Endodermal cell (in vitro differentiated cells): ENCODE measurements at regions not wholly inside any gene's neighbourhood (a gene's known extent, or its start where the extent isn't known, plus 50 kb on each side); places are given as distances from the start of the nearest gene placed in this dataset.

ENCODE experiments used
- DNase-seq: peaks from one replicate; pipeline ENCODE4 v3.0.0-alpha.2; 2017
- H3K27ac ChIP-seq: 2 replicates; pipeline ENCODE4 v1.5.1; 2013; ENCODE audit warnings: mild to moderate bottlenecking, low read depth, low read length, moderate library complexity
- H3K27me3 ChIP-seq: 2 replicates; pipeline ENCODE4 v1.6.1; 2013; ENCODE audit warnings: mild to moderate bottlenecking, low read length, moderate library complexity; ENCODE audit not compliant: insufficient read depth, control insufficient read depth, poor library complexity, severe bottlenecking
- H3K36me3 ChIP-seq: 2 replicates; pipeline ENCODE4 v1.7.0; 2013; ENCODE audit warnings: mild to moderate bottlenecking, low read length, moderate library complexity; ENCODE audit not compliant: control insufficient read depth, insufficient read depth
- H3K4me1 ChIP-seq: one replicate; pipeline ENCODE4 v1.7.0; 2013; ENCODE audit warnings: low read length; ENCODE audit not compliant: control insufficient read depth, insufficient read depth
- H3K4me3 ChIP-seq: 2 replicates; pipeline ENCODE4 v1.5.1; 2013; ENCODE audit warnings: mild to moderate bottlenecking, low read length, moderate library complexity
- H3K9ac ChIP-seq: 2 replicates; pipeline ENCODE4 v1.6.1; 2013; ENCODE audit warnings: mild to moderate bottlenecking, low read length, moderate library complexity; ENCODE audit not compliant: poor library complexity, severe bottlenecking; ENCODE audit errors: extremely low read depth
- H3K9me3 ChIP-seq: 2 replicates; pipeline ENCODE4 v1.6.1; 2013; ENCODE audit warnings: mild to moderate bottlenecking, low read length, moderate library complexity; ENCODE audit not compliant: control insufficient read depth
- H3K27ac Mint-ChIP-seq: 2 replicates; pipeline ENCODE4 v1.8.0; 2020; ENCODE audit warnings: mixed read lengths
- H3K27me3 Mint-ChIP-seq: 2 replicates; pipeline ENCODE4 v1.8.0; 2021; ENCODE audit warnings: mild to moderate bottlenecking, mixed read lengths; ENCODE audit not compliant: insufficient read depth
- H3K36me3 Mint-ChIP-seq: 2 replicates; pipeline ENCODE4 v1.8.0; 2020; ENCODE audit warnings: low read depth, mixed read lengths
- H3K4me1 Mint-ChIP-seq: 2 replicates; pipeline ENCODE4 v1.8.0; 2020; ENCODE audit warnings: mixed read lengths
- H3K4me3 Mint-ChIP-seq: 2 replicates; pipeline ENCODE4 v1.8.0; 2020; ENCODE audit warnings: mild to moderate bottlenecking, moderate library complexity, mixed read lengths
- H3K9me3 Mint-ChIP-seq: 2 replicates; pipeline ENCODE4 v1.8.0; 2020; ENCODE audit warnings: mild to moderate bottlenecking, mixed read lengths
- WGBS, 2 experiments: methylation state at CpG; one replicate each; pipeline versions ENCODE4 v1.1.5 to v1.1.7; 2013; ENCODE audit warnings: missing lambda C conversion rate in 2 of 2, mixed read lengths in 1 of 2; ENCODE audit not compliant: insufficient coverage in 1 of 2, insufficient read length in 1 of 2; 5-methylcytosine and 5-hydroxymethylcytosine counted together
- TF ChIP-seq, protein P1 (sequence below): fragments of 200-600 bp; sonication (generic); conservative IDR thresholded peaks from 2 replicates; pipeline ENCODE4 v1.5.0; 2021; ENCODE audit warnings: antibody characterized with exemption, mild to moderate bottlenecking

- DNase-seq, result no peak
- WGBS, 2 experiments, result 94 to 98% methylated on average over 4 to 6 of the region's 6 CpGs
- H3K27me3 ChIP-seq, result no peaks in the 10 kb centered on the region
- H3K27me3 Mint-ChIP-seq, result peaks cover 10% of the 10 kb centered on the region
- H3K27ac ChIP-seq, result no peak overlapping the region
- H3K9me3 Mint-ChIP-seq, result no peaks in the 10 kb centered on the region
- H3K36me3 Mint-ChIP-seq, result no peaks in the 10 kb centered on the region
- no peaks in the 10 kb centered on the region for H3K9me3 ChIP-seq
- no peaks in the 10 kb centered on the region for H3K36me3 ChIP-seq
- TF ChIP-seq, protein P1, sequence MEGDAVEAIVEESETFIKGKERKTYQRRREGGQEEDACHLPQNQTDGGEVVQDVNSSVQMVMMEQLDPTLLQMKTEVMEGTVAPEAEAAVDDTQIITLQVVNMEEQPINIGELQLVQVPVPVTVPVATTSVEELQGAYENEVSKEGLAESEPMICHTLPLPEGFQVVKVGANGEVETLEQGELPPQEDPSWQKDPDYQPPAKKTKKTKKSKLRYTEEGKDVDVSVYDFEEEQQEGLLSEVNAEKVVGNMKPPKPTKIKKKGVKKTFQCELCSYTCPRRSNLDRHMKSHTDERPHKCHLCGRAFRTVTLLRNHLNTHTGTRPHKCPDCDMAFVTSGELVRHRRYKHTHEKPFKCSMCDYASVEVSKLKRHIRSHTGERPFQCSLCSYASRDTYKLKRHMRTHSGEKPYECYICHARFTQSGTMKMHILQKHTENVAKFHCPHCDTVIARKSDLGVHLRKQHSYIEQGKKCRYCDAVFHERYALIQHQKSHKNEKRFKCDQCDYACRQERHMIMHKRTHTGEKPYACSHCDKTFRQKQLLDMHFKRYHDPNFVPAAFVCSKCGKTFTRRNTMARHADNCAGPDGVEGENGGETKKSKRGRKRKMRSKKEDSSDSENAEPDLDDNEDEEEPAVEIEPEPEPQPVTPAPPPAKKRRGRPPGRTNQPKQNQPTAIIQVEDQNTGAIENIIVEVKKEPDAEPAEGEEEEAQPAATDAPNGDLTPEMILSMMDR, result no peak
- peaks cover 2% of the 10 kb centered on the region for H3K4me1 Mint-ChIP-seq
- no peak overlapping the region for H3K4me3 Mint-ChIP-seq
- no peak overlapping the region for H3K9ac ChIP-seq
- H3K4me1 ChIP-seq, result no peaks in the 10 kb centered on the region
- H3K4me3 ChIP-seq, result no peak overlapping the region
- H3K27ac Mint-ChIP-seq, result no peak overlapping the region
Measured at GRCh38 chr4:24145591-24145990, 255.7 kb upstream of the PPARGC1A start.

- TF ChIP-seq, protein P1, result no peak
- H3K36me3 Mint-ChIP-seq, result no peaks in the 10 kb centered on the region
- no peaks in the 10 kb centered on the region for H3K9me3 ChIP-seq
- no peaks in the 10 kb centered on the region for H3K27me3 ChIP-seq
- H3K4me3 ChIP-seq, result no peak overlapping the region
- H3K27ac Mint-ChIP-seq, result no peak overlapping the region
- peaks cover 5% of the 10 kb centered on the region for H3K4me1 Mint-ChIP-seq
- no peak overlapping the region for H3K9ac ChIP-seq
- H3K4me3 Mint-ChIP-seq, result no peak overlapping the region
- no peak for DNase-seq
- H3K36me3 ChIP-seq, result no peaks in the 10 kb centered on the region
- H3K9me3 Mint-ChIP-seq, result no peaks in the 10 kb centered on the region
- H3K27me3 Mint-ChIP-seq, result peaks cover 10% of the 10 kb centered on the region
- H3K27ac ChIP-seq, result no peak overlapping the region
- 94 to 100% methylated on average over 4 to 5 of the region's 5 CpGs for WGBS, 2 experiments
- peaks cover 7% of the 10 kb centered on the region for H3K4me1 ChIP-seq
Measured at GRCh38 chr4:24144381-24144780, 254.5 kb upstream of the PPARGC1A start.

- Histone ChIP-seq H3K9me3 (no peaks in the 10 kb centered on the region), H3K36me3 (no peaks in the 10 kb centered on the region), H3K27ac (no peak overlapping the region), H3K4me1 (peaks cover 9% of the 10 kb centered on the region), H3K9ac (no peak overlapping the region), H3K4me3 (no peak overlapping the region), H3K27me3 (no peaks in the 10 kb centered on the region)
- Mint-ChIP-seq H3K9me3 (no peaks in the 10 kb centered on the region), H3K27ac (no peak overlapping the region), H3K36me3 (no peaks in the 10 kb centered on the region), H3K4me3 (no peak overlapping the region), H3K4me1 (peaks cover 7% of the 10 kb centered on the region), H3K27me3 (peaks cover 10% of the 10 kb centered on the region)
- WGBS, 2 experiments, result 83 to 93% methylated on average over 2 to 3 of the region's 3 CpGs
- TF ChIP-seq, protein P1, result peak; percentile 52
- DNase-seq, result no peak
Measured at GRCh38 chr4:24143741-24144140, 253.9 kb upstream of the PPARGC1A start.
